NCI-H69 (cell line): ENCODE measurements at regions not wholly inside any gene's neighbourhood (a gene's known extent, or its start where the extent isn't known, plus 50 kb on each side); places are given as distances from the start of the nearest gene placed in this dataset.
A peak's percentile ranks its signal among the peaks of the same experiment; 100 is the strongest.

Source experiments
- DNase-seq: peaks from one replicate; lab custom pipeline; 2025; lab: John Stamatoyannopoulos, UW

DNA sequence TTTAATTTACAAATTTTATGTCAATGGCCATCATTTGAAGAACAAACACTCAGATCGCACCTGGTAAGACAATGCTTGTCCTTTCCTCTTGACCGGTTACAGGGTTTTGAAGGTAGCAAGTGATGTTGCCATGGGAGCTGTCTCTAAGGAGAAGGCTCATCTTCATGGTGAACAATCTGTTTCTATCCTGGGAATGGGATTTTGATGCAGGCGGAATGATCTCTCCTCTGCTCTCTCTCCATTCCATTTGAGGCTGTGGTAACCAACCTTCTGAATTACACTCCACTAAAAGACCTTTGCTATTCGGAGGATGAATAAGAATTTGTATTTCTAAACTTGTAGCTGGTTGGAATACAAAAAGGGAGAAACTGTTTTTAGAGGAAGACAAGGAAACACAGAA, 57.9 kb upstream of the SLC5A9 start:
- no peak for DNase-seq

DNA sequence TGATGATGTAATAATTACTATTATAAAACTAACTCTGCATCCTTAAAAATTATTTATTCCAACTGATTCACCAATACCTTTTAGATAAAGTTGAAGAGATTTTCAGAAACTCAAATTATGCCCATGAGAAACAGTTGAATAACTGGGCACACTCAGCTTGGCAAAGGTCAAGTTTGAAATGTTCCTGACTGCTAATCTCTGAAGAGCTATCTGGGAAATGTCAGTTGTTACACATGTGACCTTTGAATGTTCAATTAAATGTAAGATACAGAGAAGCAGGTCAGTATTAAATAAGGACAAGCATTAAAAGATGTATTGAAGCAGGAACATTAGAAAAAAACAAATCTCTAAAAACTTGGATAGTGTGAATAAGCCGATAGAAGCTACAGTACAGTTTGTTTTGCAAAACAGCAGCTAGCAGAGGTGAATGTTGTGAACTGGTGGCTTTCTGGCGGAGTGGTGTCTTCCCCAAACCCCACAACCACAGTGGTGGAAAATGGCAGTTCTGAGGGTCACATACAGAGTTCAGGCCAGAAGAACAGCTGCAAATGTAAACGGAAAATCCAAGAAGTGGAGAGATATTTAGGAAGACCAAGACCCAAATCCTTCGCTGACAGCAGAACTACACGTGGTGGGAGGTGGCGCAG, 61.9 kb upstream of the SLC5A9 start:
- no peak for DNase-seq

DNA sequence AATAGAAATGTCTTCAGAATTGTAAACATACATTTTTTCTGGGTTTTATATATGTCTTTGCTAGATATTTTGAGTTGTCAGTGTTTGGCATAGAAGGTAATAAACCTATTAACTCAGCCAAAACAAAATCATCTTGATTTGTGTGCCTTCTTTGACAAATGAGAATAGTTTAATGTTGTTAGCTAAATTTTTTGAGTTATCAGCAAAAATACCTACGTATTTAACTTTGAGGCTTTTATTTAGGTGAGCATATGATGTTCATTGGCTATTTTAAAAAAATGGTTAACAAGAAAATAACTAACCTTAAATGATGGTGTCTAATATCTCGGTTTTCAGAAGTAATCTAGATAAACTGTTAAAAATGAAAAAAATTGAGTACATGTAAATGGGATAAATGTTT, 83.2 kb upstream of the SLC5A9 start:
- no peak for DNase-seq

DNA sequence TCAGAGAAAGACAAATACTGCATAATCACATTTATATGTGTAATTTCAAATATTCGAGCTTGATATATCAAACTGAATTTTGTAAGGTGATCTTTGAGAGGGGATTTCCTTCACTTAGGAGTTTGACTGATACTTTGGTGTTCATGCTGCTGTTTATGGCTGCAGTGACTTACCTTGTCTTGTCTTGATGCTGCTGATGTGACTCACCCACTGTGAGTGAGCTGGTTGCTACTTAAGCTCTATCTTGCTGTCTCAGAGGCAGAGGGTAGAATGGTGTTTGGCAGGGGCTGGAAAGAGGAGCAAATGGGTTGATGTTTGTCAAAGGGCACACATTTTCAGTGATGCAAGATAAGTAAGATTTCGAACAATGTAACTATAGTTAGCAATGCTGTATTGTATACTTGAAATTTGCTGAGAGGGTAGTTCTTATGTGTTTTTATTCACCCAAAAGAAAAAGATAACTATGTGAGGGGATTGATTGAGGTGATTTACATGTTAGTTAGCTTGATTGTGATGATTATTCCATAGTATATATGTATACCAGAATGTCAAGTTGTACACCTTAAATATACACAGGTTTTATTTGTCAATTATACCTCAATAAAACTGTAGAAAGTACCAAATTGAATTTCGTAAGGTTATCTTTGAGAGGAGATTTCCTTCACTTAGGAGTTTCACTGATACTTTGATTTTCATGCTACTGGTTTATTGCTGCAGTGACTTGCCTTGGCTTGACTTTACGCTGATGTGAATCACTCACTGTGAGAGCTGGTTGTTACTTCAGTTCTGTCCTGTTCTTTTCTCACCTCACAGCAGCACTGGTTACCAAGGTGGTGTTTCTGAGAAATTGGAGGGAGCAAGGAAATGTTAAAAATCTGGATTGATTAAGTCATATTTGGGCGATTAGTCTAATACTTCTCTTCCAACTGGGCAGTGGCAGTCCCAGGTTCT, 94.5 kb upstream of the SLC5A9 start:
- no peak for DNase-seq

DNA sequence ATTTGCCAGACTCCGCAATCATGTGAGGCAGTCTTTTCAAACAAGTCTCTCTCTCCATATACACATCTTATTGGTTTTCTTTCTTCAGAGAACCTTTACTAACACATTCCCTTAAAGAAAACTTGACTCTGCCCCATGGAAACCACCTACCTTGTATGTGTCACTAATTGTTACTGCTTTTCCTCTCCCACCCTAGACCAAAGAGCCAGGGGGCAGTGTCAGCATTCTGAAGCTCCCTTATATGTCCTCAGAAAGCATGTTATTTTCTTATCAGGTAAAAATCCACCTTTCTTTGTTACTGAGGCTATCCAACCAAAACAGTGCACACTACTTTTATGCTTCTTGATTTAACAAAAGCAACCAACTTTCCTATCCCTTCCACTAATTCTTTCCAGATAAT, 98.9 kb upstream of the SLC5A9 start:
- no peak for DNase-seq

DNA sequence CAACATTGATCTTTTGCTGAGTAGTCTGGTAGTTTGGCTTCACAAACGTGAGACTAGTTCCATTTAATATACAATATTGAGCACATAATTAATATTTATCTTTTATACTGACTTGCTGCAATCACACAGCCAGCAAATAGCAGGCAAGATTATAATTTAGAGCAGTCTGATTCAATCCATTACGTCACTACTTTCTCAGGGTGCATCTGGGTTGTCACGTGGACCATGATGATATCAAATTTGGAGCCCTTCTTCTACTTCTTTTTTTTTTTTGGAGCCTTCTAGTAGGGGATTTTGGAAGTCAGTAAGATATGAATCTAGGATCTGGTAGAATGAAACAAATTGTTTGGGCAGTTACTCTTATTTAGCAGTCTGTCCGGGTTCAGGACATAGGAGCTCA, 100.6 kb upstream of the SLC5A9 start:
- DNase-seq: no peak

DNA sequence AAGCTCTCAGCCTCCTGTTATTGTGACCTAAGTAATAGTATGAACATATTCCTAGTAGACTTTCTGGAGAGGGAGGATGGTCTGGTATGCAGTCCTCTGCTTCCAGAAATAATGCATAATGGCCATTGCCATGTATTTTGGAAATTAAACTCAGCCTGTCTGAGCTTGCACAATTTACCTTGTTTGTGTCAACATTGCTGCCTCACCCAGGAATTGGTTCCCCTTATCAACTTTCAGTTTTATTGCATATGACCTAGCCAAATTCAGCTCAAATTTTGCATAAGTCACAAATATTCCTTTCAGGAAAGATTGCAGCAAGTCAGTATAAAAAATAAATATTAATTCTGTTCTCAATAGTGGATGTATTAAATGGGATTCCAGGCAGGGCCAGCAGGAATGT, 101.9 kb upstream of the SLC5A9 start:
- DNase-seq: no peak

DNA sequence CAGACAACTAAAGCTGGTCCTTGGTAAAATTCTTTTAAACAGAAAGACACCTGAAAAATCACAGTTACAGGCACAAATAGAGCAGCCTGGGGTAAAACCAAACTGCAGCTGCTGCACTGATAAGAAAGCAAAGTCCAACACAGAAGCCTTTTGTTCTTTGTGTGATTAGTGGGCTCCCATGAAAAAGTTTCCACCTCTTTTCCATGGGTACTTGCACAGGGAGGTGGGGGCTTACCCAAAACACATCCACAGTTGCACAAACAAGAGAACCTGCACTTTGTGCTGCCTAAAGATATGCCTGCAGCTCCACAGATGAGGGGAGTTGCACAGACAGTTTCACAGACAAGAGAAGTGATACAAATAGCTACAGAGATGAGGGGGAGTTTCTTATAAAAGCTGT, 106.7 kb upstream of the SLC5A9 start:
- DNase-seq: no peak

DNA sequence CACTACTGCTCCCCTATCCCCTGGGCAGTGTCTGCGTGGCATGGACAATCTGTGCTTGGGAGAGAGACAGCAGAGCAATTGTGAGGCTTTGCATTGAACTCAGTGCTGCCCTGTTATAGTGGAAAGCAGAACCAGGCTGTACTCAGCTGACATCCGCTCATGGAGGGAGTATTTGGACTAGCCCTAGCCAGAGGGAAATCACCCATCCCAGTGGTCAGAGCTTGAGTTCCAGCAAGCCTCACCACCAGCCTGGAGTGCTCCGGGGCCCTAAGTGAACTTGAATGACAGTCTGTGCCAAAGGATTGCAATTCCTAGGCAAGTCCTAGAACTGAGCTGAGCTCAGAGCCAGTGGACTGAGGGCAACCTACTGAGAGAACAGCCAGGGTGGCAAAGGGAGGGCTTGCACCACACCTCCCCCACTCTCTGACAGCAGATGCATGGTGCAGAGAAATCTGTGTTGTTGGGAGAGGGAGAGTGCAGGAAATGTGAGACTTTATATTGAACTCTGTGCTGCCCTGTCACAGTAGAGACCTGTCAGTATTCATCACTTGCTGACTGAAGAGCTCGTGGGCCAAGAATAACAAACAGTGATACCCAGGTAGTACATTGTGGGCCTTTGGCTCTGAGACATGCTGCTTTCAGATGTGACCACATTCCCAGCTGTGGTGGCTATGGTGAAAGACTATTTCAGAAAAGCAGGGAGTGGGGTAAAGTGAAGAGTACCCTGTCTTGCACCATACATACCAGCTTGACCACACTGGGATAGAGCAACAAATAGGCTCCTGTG, 107.7 kb upstream of the SLC5A9 start:
- DNase-seq: no peak

DNA sequence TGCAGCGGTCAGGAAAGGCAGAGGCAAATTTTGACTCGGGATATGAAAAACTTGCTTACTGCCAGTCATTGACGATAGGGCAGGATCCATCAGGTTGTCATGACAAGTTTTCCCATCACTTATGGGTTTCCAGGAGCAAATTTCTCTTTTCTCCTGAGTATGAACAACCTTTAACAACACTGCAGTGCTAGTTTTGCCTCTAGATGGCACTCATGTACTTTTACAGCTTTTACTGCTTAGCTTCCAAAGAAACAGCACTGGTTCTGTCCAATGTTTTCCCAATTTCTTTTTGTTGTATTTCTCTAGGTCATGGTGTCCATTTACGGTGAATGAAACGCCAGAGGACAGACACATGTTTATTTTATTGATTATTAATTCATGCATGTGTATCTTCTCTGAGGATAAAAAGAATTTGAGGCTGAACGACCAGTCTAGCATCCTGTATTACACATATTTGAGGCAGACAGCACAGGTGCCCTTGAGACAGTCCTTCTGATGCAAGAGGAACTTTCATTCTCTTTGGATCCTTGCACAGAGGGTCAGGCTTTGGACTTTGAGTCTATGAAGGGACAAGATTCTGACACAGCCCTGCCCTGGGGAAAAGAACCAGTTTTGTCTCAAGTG, 112.3 kb upstream of the TRABD2B start:
- peak; percentile 55 for DNase-seq

DNA sequence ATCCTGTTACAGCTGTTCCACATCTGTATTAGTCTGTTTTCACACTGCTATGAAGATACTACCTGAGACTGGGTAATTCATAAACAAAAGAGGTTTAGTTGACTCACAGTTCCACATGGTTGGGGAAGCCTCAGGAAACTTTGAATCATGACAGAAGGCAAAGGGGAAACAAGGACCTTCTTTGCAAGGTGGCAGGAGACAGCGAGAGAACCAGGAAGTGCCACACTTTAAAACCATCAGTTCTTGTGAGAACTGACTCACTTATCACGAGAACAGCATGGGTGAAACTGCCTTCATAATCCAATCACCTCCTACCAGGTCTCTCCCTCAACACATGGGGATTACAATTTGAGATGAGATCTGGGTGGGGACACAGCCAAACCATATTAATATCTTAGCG, 110.3 kb upstream of the TRABD2B start:
- DNase-seq: no peak

DNA sequence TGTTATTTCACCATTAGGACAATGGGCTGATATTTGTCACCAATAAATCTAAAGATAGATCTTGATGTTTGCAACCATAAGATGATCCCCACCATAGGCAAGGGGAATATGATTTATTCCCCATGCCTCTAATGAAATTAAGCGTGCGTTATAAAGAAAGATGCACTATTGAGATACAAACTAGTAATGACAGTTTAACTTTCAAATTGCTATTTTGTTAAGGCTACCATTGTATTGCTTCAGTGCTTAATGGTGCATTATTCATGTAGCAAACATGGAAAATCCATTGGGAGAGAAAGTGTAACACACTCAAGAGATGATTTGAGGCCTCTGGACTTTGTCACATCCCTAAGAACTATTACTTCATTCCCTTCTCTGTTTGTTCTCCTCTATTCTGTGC, 108.9 kb upstream of the TRABD2B start:
- no peak for DNase-seq

DNA sequence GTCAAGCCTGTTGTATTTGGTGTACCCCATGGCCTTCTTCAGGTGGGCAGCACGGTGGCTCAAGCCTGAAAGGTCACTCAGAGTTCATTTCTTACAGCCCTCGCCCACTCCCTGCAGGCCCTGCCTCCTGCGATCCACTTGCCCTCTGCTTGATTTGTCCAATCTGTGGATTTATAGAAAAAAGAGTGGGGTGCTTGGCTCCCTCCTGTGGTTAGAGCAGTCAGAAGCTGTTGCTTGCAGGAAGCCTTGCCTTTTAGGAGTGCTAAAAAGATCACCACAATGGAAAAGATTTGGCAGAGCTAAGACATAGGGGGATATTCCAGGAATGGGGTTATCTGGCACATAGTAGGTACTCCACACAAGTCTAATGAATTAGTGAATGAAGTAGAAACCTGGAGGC, 108.0 kb upstream of the TRABD2B start:
- no peak for DNase-seq

DNA sequence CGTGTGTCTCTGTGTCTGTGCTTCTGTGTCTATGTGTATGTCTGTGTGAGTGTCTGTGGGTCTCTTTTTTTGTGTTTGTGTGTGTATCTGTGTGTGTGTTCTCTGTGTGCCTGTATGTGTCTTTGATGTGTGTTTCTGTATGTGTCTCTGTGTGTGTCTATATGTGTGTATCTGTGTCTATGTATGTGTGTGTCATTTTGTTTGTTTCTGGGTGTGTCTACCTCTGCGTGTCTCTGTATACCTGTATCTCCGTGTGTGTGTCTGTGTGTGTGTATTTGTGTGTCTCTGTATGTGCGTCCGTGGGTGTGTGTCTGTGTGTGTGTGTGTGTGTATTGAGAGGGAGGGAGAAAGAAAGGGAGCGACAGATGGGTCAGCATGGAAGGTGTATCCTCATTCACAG, 106.3 kb upstream of the TRABD2B start:
- no peak for DNase-seq

DNA sequence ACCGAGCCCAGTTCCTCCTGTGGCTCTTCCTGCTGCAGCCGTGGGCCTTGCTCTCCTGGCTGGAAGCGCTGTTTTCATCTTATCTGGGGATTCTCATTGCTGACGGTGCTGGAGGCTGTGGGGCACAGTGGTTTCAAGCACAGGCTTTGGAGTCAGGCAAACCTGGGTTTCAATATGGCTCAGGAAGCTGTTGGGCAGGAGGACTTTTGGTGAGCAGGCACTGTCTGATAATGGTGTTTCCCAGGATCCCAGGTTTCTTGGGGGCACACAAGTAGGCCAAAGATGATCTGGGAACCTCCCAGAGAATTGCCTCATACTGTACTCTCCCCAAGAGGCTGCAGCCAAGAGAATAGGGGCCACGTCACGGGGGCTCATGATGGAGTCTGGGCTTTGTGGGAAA, 105.6 kb upstream of the TRABD2B start:
- DNase-seq: no peak

DNA sequence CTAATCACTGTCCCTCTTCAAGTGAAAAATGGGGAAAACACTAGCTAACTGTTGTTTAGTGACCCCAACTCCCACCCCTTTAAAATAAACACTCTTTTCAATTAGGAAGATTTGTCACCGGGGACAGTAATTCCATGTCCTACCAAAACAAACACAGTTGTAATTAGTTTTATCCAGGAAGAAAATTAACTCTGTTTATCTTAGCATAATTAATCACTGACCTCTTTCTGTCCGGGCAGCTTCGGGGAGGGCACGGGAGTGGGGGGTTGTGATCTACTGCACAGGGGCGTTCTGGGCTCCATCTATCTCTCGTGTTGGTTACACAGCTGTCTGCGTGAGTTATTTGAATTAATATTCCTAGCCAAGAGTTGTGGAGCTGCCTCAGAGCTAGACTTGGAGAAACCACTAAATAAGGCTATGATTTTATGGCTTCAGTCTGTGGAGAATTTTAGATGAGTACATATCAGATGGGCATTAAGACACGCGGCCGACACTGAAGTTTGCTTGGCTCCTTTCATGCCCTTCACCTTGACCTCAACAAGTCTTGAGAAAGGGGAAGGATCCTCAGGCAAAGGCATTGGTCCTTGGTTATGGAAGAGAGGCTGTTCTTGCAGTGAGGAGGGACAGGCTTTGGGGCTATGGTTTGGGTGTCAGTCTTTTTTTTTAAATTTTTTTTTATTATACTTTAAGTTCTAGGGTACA, 102.0 kb upstream of the TRABD2B start:
- DNase-seq: peak; percentile 70

DNA sequence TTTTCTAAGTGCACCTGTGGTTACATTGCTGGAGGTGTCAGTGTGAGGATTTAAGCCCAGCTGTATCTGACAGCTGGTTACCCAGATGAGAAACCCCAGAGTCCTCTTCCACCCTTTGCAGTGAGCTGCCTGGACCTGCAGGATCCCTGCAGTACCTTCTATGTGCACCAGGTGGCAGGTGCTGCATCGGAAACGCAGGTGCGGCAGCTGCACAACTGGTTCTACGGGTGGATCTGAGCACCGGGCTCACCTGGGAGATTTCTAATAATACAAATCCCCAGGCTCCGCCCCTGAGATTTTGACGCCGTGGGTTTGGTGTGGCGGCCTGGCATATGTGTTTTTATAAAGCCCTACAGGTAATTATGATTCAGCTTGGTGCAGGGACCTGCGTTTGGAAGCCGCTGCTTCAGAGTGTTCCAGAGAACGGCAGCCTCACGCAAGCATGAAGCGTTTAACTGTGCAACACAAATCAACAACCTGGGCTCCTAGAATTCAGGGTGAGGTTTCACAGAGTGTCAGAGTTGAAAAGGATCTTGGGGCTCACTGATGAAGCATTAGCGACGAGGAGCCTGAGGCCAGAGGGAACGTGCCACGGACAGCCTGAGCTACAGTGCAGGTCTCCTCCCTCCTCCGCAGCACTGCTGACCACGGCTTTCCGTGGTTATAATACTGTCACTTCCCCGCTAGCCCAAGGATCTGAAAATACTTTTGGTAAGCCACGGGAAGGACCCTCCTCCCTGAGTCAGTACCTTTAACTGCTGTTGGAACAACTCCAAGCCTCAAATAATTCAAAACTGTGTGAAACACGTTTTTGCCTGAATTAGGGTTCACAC, 96.7 kb upstream of the TRABD2B start:
- peak; percentile 86 for DNase-seq

DNA sequence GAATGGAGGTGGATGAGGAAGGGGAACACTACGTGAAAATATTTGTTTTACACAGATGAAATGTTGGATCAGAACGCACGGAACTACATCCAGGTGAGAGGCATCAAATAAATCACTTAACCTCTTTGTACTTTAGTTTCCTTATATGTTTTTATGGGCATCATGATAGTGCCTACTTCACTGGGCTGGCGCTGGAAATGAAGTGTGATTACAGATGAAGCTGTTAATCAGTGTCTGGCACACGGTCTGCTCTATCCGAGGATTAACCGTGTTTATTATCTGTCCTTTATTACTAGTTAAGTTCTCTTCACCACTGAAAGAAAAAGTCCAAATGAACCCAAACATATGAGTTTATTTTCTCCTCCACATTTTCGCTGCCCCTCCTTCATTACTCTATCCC, 96.0 kb upstream of the TRABD2B start:
- no peak for DNase-seq

DNA sequence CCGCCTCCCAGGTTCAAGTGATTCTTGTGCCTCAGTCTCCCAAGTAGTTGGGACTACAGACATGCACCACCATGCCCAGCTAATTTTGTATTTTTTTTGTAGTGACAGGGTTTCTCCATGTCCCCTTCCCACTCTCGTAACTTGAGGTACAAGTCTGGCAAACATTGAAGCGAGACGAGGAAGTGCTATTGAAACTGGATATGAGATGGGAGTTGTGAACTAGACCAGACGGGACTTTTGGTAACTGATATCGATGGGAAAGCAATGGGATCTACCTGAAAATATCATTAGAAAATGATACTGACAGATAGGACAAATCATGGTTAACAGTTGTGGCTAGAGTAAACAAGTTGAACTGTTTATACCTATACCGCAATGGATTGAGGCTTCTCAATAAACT, 95.2 kb upstream of the TRABD2B start:
- no peak for DNase-seq

DNA sequence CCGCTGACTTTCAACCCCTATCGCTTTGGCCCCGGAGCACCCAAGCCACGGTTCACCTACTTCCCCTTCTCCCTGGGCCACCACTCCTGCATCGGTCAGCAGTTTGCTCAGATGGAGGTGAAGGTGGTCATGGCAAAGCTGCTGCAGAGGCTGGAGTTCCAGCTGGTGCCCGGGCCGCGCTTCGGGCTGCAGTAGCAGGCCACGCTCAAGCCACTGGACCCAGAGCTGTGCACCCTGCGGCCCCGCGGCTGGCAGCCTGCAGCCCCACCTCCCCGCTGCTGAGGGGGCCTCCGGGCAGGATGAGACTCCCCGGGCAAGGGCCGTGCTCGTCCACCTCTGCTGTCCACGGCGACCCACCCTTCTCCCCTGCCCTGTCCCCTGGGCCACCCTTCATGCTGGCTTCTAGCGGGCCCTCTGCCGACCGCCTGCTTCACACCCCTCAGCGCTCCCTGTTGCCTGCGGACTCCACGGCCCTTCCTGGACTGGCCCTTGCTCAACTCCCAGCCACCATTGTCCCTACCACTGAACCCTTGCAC, 92.2 kb upstream of the TRABD2B start:
- DNase-seq: no peak

DNA sequence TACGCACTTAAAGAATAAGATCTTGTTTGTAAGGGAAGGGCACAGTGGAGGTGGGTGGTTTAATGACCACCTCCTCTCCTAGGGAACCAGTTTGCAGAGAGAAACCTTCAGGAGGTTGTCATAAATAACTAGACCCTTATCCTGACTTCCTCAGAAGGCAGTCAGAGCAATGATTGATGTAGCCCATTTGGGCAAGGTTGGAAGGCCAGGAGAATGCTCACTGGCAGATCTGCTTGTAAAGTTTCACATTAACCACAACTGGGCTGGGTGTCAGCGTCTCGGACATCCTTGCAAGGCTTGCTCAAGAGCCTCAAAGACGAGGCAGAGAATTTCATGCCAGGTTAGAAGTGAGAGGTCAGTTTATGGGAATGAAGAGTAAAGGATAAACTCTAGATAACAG, 87.6 kb upstream of the TRABD2B start:
- no peak for DNase-seq
